ENCODE measurements at regions not wholly inside any gene's neighbourhood (a gene's known extent, or its start where the extent isn't known, plus 50 kb on each side); places are given as distances from the start of the nearest gene placed in this dataset.

DNA sequence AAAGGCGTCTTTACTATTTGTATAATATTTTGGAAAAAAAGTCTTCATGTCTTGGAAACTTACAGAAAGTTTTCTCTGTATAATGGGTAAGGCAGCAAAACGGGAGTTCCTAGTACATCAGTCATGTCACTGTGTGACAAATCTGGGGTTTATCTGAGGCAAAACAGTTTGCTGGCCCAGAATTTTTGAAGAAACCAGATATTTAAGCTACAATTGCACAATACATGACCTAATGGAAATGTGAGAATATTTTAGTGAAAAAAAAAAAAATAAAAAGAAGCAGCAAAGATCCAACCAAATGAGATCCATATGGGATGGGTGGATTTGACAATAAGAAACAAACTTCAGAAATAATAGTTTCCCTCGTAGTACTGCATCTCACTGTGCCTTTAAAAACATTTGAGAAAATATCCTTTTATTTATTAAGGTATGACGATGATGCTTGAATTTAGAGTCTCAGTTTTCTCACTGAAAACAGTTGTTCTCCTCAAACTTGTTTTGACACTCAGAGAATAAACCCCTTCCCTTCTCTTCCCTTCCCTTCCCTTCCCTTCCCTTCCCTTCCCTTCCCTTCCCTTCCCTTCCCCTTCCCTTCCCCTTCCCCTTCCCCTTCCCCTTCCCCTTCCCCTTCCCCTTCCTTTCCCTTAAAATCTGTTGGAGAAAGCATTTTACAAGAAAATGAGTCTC, 180.5 kb upstream of the TUT7 start:
- no peak for TF ChIP-seq CTCF (conservative IDR thresholded peaks at IDR 0.05; ENCODE audit: control insufficient read depth, insufficient read depth, low read depth, low read length)
- peak; percentile 94 for DNase-seq (ENCODE audit: low read depth)
- no peak overlapping the region for H3K4me3 ChIP-seq (ENCODE audit: control insufficient read depth, low read depth, low read length)

- no peak for TF ChIP-seq CTCF (conservative IDR thresholded peaks at IDR 0.05; ENCODE audit: control insufficient read depth, insufficient read depth, low read depth, low read length)
- no peak overlapping the region for H3K4me3 ChIP-seq (ENCODE audit: control insufficient read depth, low read depth, low read length)
- no peak for DNase-seq (ENCODE audit: low read depth)
These were observed 177.9 kb upstream of the TUT7 start for GRCh38 chr9:86531971-86532640.

- no peak overlapping the region for H3K4me3 ChIP-seq (ENCODE audit: control insufficient read depth, low read depth, low read length)
- DNase-seq (ENCODE audit: low read depth) = peak; percentile 54
- TF ChIP-seq CTCF (conservative IDR thresholded peaks at IDR 0.05; ENCODE audit: control insufficient read depth, insufficient read depth, low read depth, low read length) = no peak
These were observed 177.2 kb upstream of the TUT7 start for GRCh38 chr9:86531273-86531970.

DNA sequence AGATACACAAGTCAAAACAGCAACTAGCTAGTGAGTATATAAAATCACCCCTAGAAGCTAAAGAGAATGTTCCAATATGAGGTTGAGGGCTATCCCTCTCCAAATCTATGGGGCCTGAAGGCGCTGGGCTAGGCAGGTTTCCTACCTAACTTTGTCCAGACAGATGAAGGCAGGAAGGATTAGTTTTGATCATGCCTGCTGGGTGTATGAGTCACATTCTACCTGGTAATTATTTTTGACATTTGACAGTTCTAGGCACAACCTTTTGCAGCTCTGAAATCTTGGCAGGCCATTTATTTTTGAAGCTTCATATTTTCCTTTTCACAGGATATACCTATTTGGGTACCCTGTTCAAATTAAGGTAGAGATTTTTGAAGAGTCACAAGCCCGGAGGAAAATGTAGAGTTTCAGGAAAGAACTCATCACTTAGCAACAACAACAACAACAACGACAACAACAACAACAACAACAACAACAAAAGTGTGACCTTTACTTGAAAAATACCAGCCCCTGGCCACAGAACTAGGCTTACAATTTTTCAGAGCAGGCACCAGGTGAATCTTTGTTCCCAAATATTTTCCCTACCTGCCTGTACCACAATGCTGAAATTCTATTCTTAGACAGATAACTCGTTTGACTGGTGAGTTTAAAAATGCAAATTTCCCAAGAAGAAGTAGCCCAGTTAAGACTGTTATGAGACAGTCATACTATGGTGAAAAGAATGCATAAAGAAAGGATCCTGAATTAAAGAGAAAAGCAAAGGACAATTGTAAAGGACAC, 175.5 kb upstream of the TUT7 start:
- no peak overlapping the region for H3K4me3 ChIP-seq (ENCODE audit: control insufficient read depth, low read depth, low read length)
- DNase-seq (ENCODE audit: low read depth) = no peak
- TF ChIP-seq CTCF (conservative IDR thresholded peaks at IDR 0.05; ENCODE audit: control insufficient read depth, insufficient read depth, low read depth, low read length) = no peak

GRCh38 chr9:86526021-86526420, 171.8 kb upstream of the TUT7 start:
- no peak for DNase-seq (ENCODE audit: low read depth)
- H3K4me3 ChIP-seq (ENCODE audit: control insufficient read depth, low read depth, low read length) = no peak overlapping the region
- TF ChIP-seq CTCF (conservative IDR thresholded peaks at IDR 0.05; ENCODE audit: control insufficient read depth, insufficient read depth, low read depth, low read length) = no peak

GRCh38 chr9:86525182-86525581, 171.0 kb upstream of the TUT7 start:
- no peak for TF ChIP-seq CTCF (conservative IDR thresholded peaks at IDR 0.05; ENCODE audit: control insufficient read depth, insufficient read depth, low read depth, low read length)

More at GRCh38 chr9:86525182-86525581, 171.0 kb upstream of the TUT7 start:
- no peak for DNase-seq (ENCODE audit: low read depth)
- H3K4me3 ChIP-seq (ENCODE audit: control insufficient read depth, low read depth, low read length) = no peak overlapping the region
